Subcutaneous abdominal adipose tissue (tissue), 5 donors: ENCODE measurements at regions not wholly inside any gene's neighbourhood (a gene's known extent, or its start where the extent isn't known, plus 50 kb on each side); places are given as distances from the start of the nearest gene placed in this dataset.

ENCODE experiments used
- H3K27ac ChIP-seq: one replicate; pipeline ENCODE4 v1.7.0; 2013; ENCODE audit warnings: low read depth, mild to moderate bottlenecking, inconsistent platforms, low read length, moderate library complexity
- H3K27me3 ChIP-seq, 5 donors: one replicate each; pipeline ENCODE4 v1.7.0; 2013; ENCODE audit warnings: low read length in 5 of 5, inconsistent platforms in 1 of 5; ENCODE audit not compliant: control insufficient read depth in 5 of 5, insufficient read depth in 4 of 5
- H3K36me3 ChIP-seq, 5 donors: one replicate each; pipeline ENCODE4 v1.7.0; 2013; ENCODE audit warnings: low read length in 5 of 5; ENCODE audit not compliant: control insufficient read depth in 5 of 5, insufficient read depth in 5 of 5
- H3K4me1 ChIP-seq, 5 donors: one replicate each; pipeline ENCODE4 v1.7.0; 2013; ENCODE audit warnings: low read length in 5 of 5, mild to moderate bottlenecking in 3 of 5, moderate library complexity in 1 of 5; ENCODE audit not compliant: control insufficient read depth in 5 of 5, insufficient read depth in 5 of 5
- H3K4me3 ChIP-seq, 5 donors: one replicate each; pipeline ENCODE4 v1.7.0; 2013; ENCODE audit warnings: low read length in 5 of 5, low read depth in 1 of 5
- H3K9ac ChIP-seq, 5 donors: one replicate each; pipeline ENCODE4 v1.7.0; 2013; ENCODE audit warnings: low read length in 5 of 5, mild to moderate bottlenecking in 4 of 5, moderate library complexity in 3 of 5
- H3K9me3 ChIP-seq, 5 donors: one replicate each; pipeline ENCODE4 v1.7.0; 2013; ENCODE audit warnings: low read length in 5 of 5; ENCODE audit not compliant: control insufficient read depth in 5 of 5
- donor health status: healthy.
- donor health status: healthy.
- donor health status: healthy.
- donor health status: healthy.
- donor health status: healthy.

- Histone ChIP-seq H3K9me3 (peaks cover 0 to 3% (median 0%) of the 10 kb centered on the region in 5 donors), H3K4me3 (no peak overlapping the region), H3K27me3 (peaks cover 0 to 3% (median 0%) of the 10 kb centered on the region in 5 donors), H3K9ac (no peak overlapping the region), H3K4me1 (no peaks in the 10 kb centered on the region), H3K27ac (no peak overlapping the region), H3K36me3 (no peaks in the 10 kb centered on the region)
Observed at GRCh38 chr18:24679062-24679461, 218.6 kb downstream of the HRH4 start.

- no peak overlapping the region for H3K4me3 ChIP-seq
- H3K9ac ChIP-seq: no peak overlapping the region
- no peak overlapping the region for H3K27ac ChIP-seq
- H3K27me3 ChIP-seq: peaks cover 0 to 1% (median 0%) of the 10 kb centered on the region in 5 donors
- peaks cover 0 to 3% (median 0%) of the 10 kb centered on the region in 5 donors for H3K9me3 ChIP-seq
- H3K36me3 ChIP-seq: no peaks in the 10 kb centered on the region
- peaks cover 0 to 6% (median 0%) of the 10 kb centered on the region in 5 donors for H3K4me1 ChIP-seq
Observed at GRCh38 chr18:24683925-24684324, 223.5 kb downstream of the HRH4 start.

DNA sequence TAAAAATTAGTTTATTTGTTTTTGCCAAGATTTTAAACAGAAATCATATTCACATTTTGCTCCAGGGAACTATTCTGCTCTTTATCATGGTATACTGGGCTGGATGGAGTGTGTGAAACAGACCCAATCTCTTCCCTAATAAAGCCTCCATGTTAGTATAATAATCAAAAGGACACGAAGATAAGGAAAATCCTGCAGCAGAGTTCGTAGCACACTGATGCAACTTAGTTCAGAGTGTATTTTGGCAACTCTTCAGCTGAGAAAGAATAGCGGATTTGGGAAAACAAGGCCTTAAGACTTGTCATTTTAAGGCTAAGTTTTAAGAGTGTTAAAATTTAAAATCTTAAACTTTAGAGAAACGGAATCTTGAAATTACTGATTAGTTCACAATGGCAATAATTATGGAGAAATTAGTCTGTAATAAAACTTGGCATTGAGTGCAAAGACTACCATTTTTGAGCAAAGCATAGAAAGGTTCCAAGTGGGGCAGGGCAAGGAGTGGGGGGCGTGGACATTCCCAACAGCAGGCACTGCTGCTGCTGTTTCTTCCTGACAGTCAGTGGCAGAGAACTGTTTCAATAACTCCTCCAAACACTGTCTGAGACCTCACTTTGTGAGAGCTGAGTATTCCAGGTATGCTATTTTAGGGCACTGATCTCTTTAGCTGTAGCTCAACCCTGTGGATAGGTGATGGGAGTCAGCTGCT is 225.0 kb downstream of the HRH4 start:
- Histone ChIP-seq H3K4me1 (peaks cover 0 to 6% (median 0%) of the 10 kb centered on the region in 5 donors), H3K9me3 (peaks cover 0 to 3% (median 0%) of the 10 kb centered on the region in 5 donors), H3K27me3 (no peaks in the 10 kb centered on the region), H3K4me3 (no peak overlapping the region), H3K9ac (no peak overlapping the region), H3K27ac (no peak overlapping the region), H3K36me3 (no peaks in the 10 kb centered on the region)

DNA sequence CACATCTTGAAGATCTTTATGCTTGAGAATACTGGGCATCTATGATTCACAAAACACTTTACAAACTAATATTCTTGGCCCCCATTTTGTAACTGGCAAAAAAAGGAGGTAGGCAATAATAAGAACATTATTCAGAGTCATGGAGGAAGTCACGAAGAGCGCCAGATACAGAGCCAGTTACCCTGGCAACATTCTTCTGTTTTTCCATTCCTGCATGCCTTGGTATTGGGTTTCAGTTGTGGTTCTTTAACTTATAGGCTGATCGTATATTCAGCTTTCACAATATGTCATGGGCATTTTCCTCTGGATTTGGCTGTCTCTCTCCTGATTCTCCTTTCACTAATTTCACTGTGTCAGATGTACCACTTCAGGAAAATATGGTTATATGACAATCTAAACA is 234.7 kb downstream of the HRH4 start:
- Histone ChIP-seq H3K36me3 (no peaks in the 10 kb centered on the region), H3K4me1 (no peaks in the 10 kb centered on the region), H3K27me3 (peaks cover 0 to 3% (median 0%) of the 10 kb centered on the region in 5 donors), H3K4me3 (no peak overlapping the region), H3K9ac (no peak overlapping the region), H3K27ac (no peak overlapping the region), H3K9me3 (peaks cover 0 to 9% (median 2%) of the 10 kb centered on the region in 5 donors)

DNA sequence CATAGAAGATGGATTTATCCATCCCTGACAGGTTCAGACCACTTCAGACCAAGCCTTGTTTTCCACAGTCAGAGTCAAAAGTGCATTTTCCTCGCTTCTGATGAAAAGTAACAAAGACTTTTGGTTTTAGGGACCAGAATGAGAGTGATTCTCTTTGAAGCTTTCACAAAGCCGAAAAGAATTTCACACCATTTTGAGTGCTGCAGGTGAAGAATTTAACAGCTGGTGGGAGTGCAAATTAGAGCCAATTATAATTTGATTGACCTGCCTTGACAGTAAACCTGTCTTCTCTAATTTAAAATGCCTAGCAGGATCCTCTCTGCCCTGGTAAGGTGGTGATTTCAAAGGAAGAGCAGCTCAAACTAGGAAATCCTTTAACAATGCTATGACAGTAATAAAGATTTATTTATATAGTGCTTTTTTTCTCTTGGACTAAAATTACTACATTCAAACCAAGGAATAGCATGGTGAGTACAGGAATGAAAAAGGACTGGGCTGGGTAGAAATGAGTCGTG is 241.6 kb downstream of the HRH4 start:
- H3K4me3 ChIP-seq: no peak overlapping the region
- no peak overlapping the region for H3K27ac ChIP-seq
- H3K4me1 ChIP-seq: no peaks in the 10 kb centered on the region
- no peaks in the 10 kb centered on the region for H3K36me3 ChIP-seq
- H3K27me3 ChIP-seq: peaks cover 0 to 3% (median 0%) of the 10 kb centered on the region in 5 donors
- H3K9me3 ChIP-seq: peaks cover 2 to 11% (median 9%) of the 10 kb centered on the region in 5 donors
- no peak overlapping the region for H3K9ac ChIP-seq

- peaks cover 0 to 3% (median 0%) of the 10 kb centered on the region in 5 donors for H3K27me3 ChIP-seq
- H3K9ac ChIP-seq: no peak overlapping the region
- no peaks in the 10 kb centered on the region for H3K36me3 ChIP-seq
- no peaks in the 10 kb centered on the region for H3K4me1 ChIP-seq
- no peak overlapping the region for H3K27ac ChIP-seq
- H3K9me3 ChIP-seq: peaks cover 2 to 11% (median 9%) of the 10 kb centered on the region in 5 donors
- no peak overlapping the region for H3K4me3 ChIP-seq
Observed at GRCh38 chr18:24703316-24703715, 242.9 kb downstream of the HRH4 start.

DNA sequence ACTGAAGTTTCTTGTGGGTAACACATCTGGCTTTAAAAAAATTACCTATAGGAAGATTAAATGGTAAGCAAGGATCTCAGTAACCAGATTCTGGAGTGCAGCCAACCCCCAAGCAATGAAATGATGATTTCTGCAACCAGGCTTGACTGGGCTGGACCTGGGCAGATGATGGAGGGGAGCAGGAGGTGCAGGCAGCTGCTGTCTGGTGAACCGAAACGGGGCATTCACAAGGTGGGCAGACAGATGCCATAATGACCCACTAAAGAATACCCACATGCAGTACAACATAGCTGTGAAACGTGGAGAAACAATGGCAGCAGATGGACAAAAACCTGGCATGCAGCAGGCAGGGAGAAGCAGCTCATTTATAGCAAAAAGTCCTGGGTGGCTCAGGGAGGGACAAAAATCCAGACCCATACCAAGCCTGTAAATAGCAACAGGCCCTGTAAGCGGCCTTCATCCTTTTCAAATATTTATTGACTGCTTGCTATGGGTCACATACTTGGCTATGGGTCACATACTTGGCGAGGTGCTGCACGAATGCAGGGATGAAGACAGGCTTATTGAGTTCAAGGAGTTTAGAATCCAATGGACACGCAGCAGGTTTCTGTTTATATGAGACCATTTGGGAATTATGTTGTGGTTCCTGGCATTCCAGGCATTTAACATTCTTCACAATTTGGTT is 244.7 kb downstream of the HRH4 start:
- Histone ChIP-seq H3K9ac (no peak overlapping the region), H3K27ac (no peak overlapping the region), H3K27me3 (no peaks in the 10 kb centered on the region), H3K4me1 (no peaks in the 10 kb centered on the region), H3K4me3 (no peak overlapping the region), H3K36me3 (no peaks in the 10 kb centered on the region), H3K9me3 (peaks cover 2 to 11% (median 9%) of the 10 kb centered on the region in 5 donors)

- Histone ChIP-seq H3K4me3 (no peak overlapping the region), H3K36me3 (no peaks in the 10 kb centered on the region), H3K9ac (no peak overlapping the region), H3K27me3 (no peaks in the 10 kb centered on the region), H3K27ac (no peak overlapping the region), H3K9me3 (peaks cover 0 to 4% (median 0%) of the 10 kb centered on the region in 5 donors), H3K4me1 (no peaks in the 10 kb centered on the region)
Observed at GRCh38 chr18:24710474-24710873, 250.0 kb downstream of the HRH4 start.

GRCh38 chr18:24719791-24720190 is 259.4 kb downstream of the HRH4 start:
- no peaks in the 10 kb centered on the region for H3K36me3 ChIP-seq
- no peak overlapping the region for H3K9ac ChIP-seq
- H3K27ac ChIP-seq: no peak overlapping the region
- no peaks in the 10 kb centered on the region for H3K9me3 ChIP-seq
- no peak overlapping the region for H3K4me3 ChIP-seq
- no peaks in the 10 kb centered on the region for H3K27me3 ChIP-seq
- H3K4me1 ChIP-seq: no peaks in the 10 kb centered on the region

- no peak overlapping the region for H3K27ac ChIP-seq
- H3K27me3 ChIP-seq: peaks cover 0 to 2% (median 0%) of the 10 kb centered on the region in 5 donors
- H3K4me1 ChIP-seq: peaks cover 0 to under 1% (median 0%) of the 10 kb centered on the region in 5 donors
- no peaks in the 10 kb centered on the region for H3K9me3 ChIP-seq
- H3K4me3 ChIP-seq: no peak overlapping the region
- H3K36me3 ChIP-seq: no peaks in the 10 kb centered on the region
- no peak overlapping the region for H3K9ac ChIP-seq
Observed at GRCh38 chr18:24721388-24721787, 261.0 kb downstream of the HRH4 start.
